Stimulated activated CD8-positive, alpha-beta memory T cell treated with anti-CD3 and anti-CD28 coated beads, Interleukin-15, amount 100 ng/mL, for 48 hours (primary cell): ENCODE measurements at regions not wholly inside any gene's neighbourhood (a gene's known extent, or its start where the extent isn't known, plus 50 kb on each side); places are given as distances from the start of the nearest gene placed in this dataset.

Experiments
- DNase-seq, 2 donors: peaks; one replicate each; pipeline ENCODE4 v3.0.0-alpha.2; 2020; ENCODE audit warnings: low read depth in 2 of 2

DNA sequence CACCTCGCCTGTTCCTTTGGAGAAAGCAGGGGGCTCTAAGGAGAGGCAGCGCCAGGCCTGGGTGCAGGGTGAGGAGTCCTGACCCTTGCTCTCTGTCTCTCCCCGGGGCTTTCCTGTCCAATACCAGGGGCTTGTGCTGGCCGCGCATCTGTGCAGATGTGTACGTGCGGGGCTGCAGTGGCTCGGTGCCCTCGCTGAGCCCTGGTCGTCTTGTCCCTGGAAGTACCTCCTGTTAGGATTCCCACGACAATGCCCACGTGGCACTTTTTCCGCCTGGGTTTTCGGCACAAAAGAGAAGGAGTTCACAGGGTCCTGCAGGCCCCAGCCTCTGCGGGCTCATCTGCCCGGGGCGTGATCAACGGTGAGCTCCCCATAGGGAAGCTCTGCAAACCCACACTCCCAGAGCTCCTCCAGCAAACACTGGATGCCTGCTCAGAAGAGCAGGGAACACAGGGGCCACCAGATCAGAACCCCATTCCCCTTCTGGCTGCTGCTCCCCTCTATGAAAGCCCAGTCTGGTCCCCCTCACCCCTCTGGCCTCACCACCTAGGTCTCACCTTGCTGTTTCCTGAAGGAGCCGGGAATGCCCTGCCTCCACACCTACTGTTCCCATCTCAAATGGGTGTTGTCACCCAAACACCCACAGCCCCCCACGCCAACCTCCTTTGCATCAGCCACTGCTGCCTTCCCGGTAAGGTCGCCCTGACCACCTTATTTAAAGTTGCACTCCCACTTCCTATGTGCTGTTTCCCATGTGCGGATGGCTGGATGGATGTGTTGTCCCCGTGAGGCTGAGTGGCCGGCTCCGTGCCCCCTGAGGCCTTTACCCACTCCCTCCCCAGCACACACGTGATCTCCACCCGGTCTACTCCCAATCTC lies 62.6 kb upstream of the PRR20G start:
- no peak for DNase-seq

- no peak for DNase-seq
These were observed 61.8 kb upstream of the PRR20G start for GRCh38 chr3:127349501-127350171.

DNA sequence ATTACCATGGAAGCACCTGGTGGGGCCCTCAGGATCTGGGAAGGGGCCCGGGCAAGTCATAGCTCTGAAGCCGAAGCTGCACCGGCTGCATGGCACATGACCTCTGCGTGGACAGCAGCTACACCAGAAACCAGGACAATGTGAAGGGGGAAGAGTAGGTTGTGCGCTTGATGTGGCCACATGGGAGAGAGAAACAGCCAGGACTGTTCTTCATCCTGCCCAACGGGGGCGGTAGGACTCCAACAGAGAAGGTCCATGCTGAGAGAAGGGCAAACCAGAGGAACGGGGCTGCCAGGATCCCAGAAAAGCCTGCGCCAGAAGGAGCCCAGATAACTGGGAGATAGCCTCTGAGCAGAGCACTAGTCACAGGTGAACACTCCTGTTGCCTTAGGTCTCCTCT lies 54.9 kb upstream of the PRR20G start:
- DNase-seq: no peak

DNA sequence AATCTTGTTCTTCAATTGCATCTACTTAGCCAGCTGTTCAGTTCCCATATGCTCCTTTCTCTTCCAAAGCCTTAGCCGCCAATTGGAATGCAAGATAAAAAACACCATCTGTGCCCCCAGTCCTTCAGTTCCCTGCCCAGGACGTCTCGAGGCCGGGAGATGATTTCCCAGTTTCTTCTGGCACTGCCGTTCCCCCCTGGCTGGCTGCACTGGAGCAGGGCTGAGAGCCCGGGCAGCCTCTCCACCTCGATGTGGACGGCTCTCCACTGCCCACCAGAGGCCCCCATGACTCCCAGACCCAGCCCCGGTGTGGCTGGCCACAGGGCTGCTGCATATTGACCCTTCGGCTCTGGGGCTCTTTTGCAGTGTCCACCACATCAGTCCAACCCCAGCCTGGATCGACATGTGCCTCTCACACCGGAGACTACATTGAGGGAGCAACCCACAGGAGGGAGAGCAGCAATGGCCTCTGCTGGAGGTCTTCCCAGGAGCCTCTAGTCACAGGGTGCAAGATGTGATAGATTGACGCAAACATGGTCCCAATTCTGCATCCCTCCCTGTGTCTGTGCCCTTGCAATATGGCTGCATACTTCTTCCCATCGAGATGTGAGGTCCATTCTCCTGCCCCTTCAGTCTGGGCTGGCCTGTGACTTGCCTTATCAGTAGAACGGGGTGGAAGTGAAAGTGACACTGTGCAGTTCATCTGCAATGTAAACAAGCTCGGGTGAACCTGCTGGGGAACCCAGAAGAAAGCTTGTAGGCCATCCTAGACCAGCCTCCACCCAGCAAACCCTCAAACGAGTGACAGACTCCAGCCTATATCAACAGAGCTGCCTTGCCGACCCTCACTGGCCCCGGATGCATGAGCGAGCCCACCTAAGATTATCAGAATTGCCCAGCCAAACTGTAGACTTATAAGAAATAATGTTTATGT lies 52.3 kb upstream of the PRR20G start:
- no peak for DNase-seq

- no peak for DNase-seq
These were observed 51.2 kb upstream of the PRR20G start for GRCh38 chr3:127339016-127339415.

- no peak for DNase-seq
These were observed 50.2 kb upstream of the PRR20G start for GRCh38 chr3:127337911-127338531.
